GM18519 (cell line): ENCODE measurements at regions not wholly inside any gene's neighbourhood (a gene's known extent, or its start where the extent isn't known, plus 50 kb on each side); places are given as distances from the start of the nearest gene placed in this dataset.

ENCODE experiments used
- ATAC-seq: cut with Tn5 transposase; IDR thresholded peaks from one replicate; pipeline ENCODE4 v1.9.1; 2021; ENCODE audit warnings: mild to moderate bottlenecking, moderate library complexity; ENCODE audit not compliant: unreplicated experiment, low FRiP score

GRCh38 chr4:37741564-37741963 is 55.4 kb upstream of the RELL1 start:
- ATAC-seq: no peak

GRCh38 chr4:37740546-37740945 is 54.4 kb upstream of the RELL1 start:
- no peak for ATAC-seq

- ATAC-seq: no peak
Observed at GRCh38 chr4:37737466-37737865, 51.3 kb upstream of the RELL1 start.
